IMR-90 (cell line): ENCODE measurements at regions not wholly inside any gene's neighbourhood (a gene's known extent, or its start where the extent isn't known, plus 50 kb on each side); places are given as distances from the start of the nearest gene placed in this dataset.

Experiments
- ATAC-seq: fragments of 200-7000 bp; cut with Tn5 transposase; 2 replicates; pipeline ENCODE4 v1.9.1; 2020; ENCODE audit warnings: low read depth, mild to moderate bottlenecking, moderate library complexity
- BruUV-seq: library from RNA; stranded (reverse); fragments of 400-500 nt; replicated peaks from 2 replicates; lab custom pipeline; 2021; lab: Mats Ljungman, UMichigan
- CTCF ChIA-PET: fragments of 300-600 bp; formaldehyde crosslinking; extraction: SDS; loops from one replicate; lab custom pipeline; 2021; ENCODE audit warnings: antibody characterized with exemption; lab: Yijun Ruan, JAX
- POLR2A ChIA-PET: fragments of 300-600 bp; sonication (Branson Sonifier 250); formaldehyde crosslinking; loops from one replicate; lab custom pipeline; 2022; ENCODE audit warnings: antibody characterized with exemption; ENCODE audit not compliant: unreplicated experiment; lab: Charles Lee
- DNase-seq: peaks from one replicate; pipeline ENCODE4 v3.0.0; 2013
- H2AFZ ChIP-seq: replicated peaks from 2 replicates; pipeline ENCODE3; 2013; ENCODE audit warnings: low read length, mild to moderate bottlenecking; ENCODE audit not compliant: poor library complexity
- H2AK5ac ChIP-seq: 2 replicates; pipeline ENCODE4 v1.6.1; 2013; ENCODE audit warnings: low read depth, low read length, inconsistent platforms
- H2AK9ac ChIP-seq: replicated peaks from 2 replicates; pipeline ENCODE3; 2013; ENCODE audit warnings: mild to moderate bottlenecking, low read depth, low read length, moderate library complexity; ENCODE audit not compliant: poor library complexity
- H2BK120ac ChIP-seq: 2 replicates; pipeline ENCODE4 v1.6.1; 2013; ENCODE audit warnings: low read depth, low read length, inconsistent platforms
- H2BK15ac ChIP-seq: 3 replicates; pipeline ENCODE4 v1.6.1; 2013; ENCODE audit warnings: low read depth, low read length, inconsistent platforms
- H2BK20ac ChIP-seq: 2 replicates; pipeline ENCODE4 v1.6.1; 2013; ENCODE audit warnings: low read depth, mild to moderate bottlenecking, inconsistent platforms, low read length, moderate library complexity
- H2BK5ac ChIP-seq: 2 replicates; pipeline ENCODE4 v1.6.1; 2013; ENCODE audit warnings: mild to moderate bottlenecking, low read depth, low read length, inconsistent platforms; ENCODE audit not compliant: poor library complexity, severe bottlenecking
- H3K14ac ChIP-seq: replicated peaks from 2 replicates; pipeline ENCODE4 v1.6.1; 2013; ENCODE audit warnings: low read depth, low read length, inconsistent platforms
- H3K18ac ChIP-seq: 2 replicates; pipeline ENCODE4 v1.6.1; 2013; ENCODE audit warnings: low read depth, low read length, control low read depth
- H3K23ac ChIP-seq: 2 replicates; pipeline ENCODE4 v1.6.1; 2013; ENCODE audit warnings: low read depth, low read length, inconsistent platforms
- H3K27ac ChIP-seq: 2 replicates; pipeline ENCODE4 v1.5.1; 2013; ENCODE audit warnings: mild to moderate bottlenecking, control low read depth, low read length; ENCODE audit not compliant: insufficient read depth
- H3K27me3 ChIP-seq: 2 replicates; pipeline ENCODE4 v1.6.1; 2013; ENCODE audit warnings: low read length; ENCODE audit not compliant: control insufficient read depth, insufficient read depth
- H3K36me3 ChIP-seq: 2 replicates; pipeline ENCODE4 v1.6.1; 2013; ENCODE audit warnings: low read length, mixed read lengths; ENCODE audit not compliant: control insufficient read depth, insufficient read depth
- H3K4ac ChIP-seq: 2 replicates; pipeline ENCODE4 v1.6.1; 2013; ENCODE audit warnings: low read depth, low read length, inconsistent platforms
- H3K4me1 ChIP-seq: 2 replicates; pipeline ENCODE4 v1.6.1; 2013; ENCODE audit warnings: low read length, mixed read lengths; ENCODE audit not compliant: control insufficient read depth, insufficient read depth
- H3K4me2 ChIP-seq: 2 replicates; pipeline ENCODE4 v1.6.1; 2013; ENCODE audit warnings: low read depth, mild to moderate bottlenecking, control low read depth, low read length, moderate library complexity
- H3K4me3 ChIP-seq: 2 replicates; pipeline ENCODE4 v1.5.1; 2013; ENCODE audit warnings: low read depth, mild to moderate bottlenecking, control low read depth, low read length, moderate library complexity; ENCODE audit not compliant: insufficient read depth
- H3K56ac ChIP-seq: 2 replicates; pipeline ENCODE4 v1.6.1; 2013; ENCODE audit warnings: low read length, inconsistent platforms; ENCODE audit not compliant: insufficient read depth; ENCODE audit errors: extremely low read depth
- H3K79me1 ChIP-seq, 2 experiments: 2 replicates each; pipeline ENCODE4 v1.6.1; 2013; ENCODE audit warnings: low read length in 2 of 2, inconsistent platforms in 1 of 2, low read depth in 1 of 2
- H3K9ac ChIP-seq: 2 replicates; pipeline ENCODE4 v1.6.1; 2013; ENCODE audit warnings: low read depth, low read length, control low read depth
- H3K9me1 ChIP-seq: 2 replicates; pipeline ENCODE4 v1.6.1; 2013; ENCODE audit warnings: low read length, inconsistent platforms; ENCODE audit not compliant: insufficient read depth
- H3K9me3 ChIP-seq: 2 replicates; pipeline ENCODE4 v1.6.1; 2013; ENCODE audit warnings: low read length; ENCODE audit not compliant: control insufficient read depth, insufficient read depth
- H4K20me1 ChIP-seq: 2 replicates; pipeline ENCODE4 v1.6.1; 2013; ENCODE audit warnings: low read length, inconsistent platforms; ENCODE audit not compliant: insufficient read depth
- H4K5ac ChIP-seq: 2 replicates; pipeline ENCODE4 v1.6.1; 2013; ENCODE audit warnings: mild to moderate bottlenecking, low read depth, low read length, control low read depth
- H4K8ac ChIP-seq, 2 experiments: 2 replicates each; pipeline ENCODE4 v1.6.1; 2013; ENCODE audit warnings: low read depth in 2 of 2, low read length in 2 of 2, control low read depth in 1 of 2, inconsistent platforms in 1 of 2
- H4K91ac ChIP-seq: 2 replicates; pipeline ENCODE4 v1.6.1; 2013; ENCODE audit warnings: low read depth, low read length, inconsistent platforms; ENCODE audit not compliant: insufficient read depth
- BHLHE40 ChIP-seq: fragments of 150-350 bp; IDR thresholded peaks from 2 replicates; pipeline ENCODE4 v1.6.1; 2016; ENCODE audit warnings: mild to moderate bottlenecking, low read depth, low read length
- CHD1 ChIP-seq: IDR thresholded peaks from 2 replicates; pipeline ENCODE4 v1.6.1; 2012; ENCODE audit warnings: low read depth, low read length, improper control_type of control experiment
- CTCF ChIP-seq: conservative IDR thresholded peaks from 2 replicates; pipeline ENCODE4 v1.5.1; 2012; ENCODE audit warnings: mild to moderate bottlenecking, low read depth, low read length, improper control_type of control experiment
- ELK1 ChIP-seq: fragments of 150-350 bp; IDR thresholded peaks from 2 replicates; pipeline ENCODE4 v1.6.1; 2016; ENCODE audit warnings: low read depth, mild to moderate bottlenecking, low read length, moderate library complexity, borderline replicate concordance
- MAFK ChIP-seq: IDR thresholded peaks from 2 replicates; pipeline ENCODE4 v1.6.1; 2012; ENCODE audit warnings: low read depth, low read length, improper control_type of control experiment
- MAZ ChIP-seq: IDR thresholded peaks from 2 replicates; pipeline ENCODE4 v1.6.1; 2012; ENCODE audit warnings: low read depth, mild to moderate bottlenecking, low read length, improper control_type of control experiment, moderate library complexity, borderline replicate concordance
- MXI1 ChIP-seq: IDR thresholded peaks from 2 replicates; pipeline ENCODE4 v1.6.1; 2012; ENCODE audit warnings: low read depth, mild to moderate bottlenecking, low read length, moderate library complexity, borderline replicate concordance
- NFE2L2 ChIP-seq: fragments of 150-350 bp; IDR thresholded peaks from 2 replicates; pipeline ENCODE4 v1.6.1; 2016; ENCODE audit warnings: low read depth, mild to moderate bottlenecking, low read length
- RAD21 ChIP-seq: IDR thresholded peaks from 2 replicates; pipeline ENCODE4 v1.6.1; 2012; ENCODE audit warnings: low read length, improper control_type of control experiment
- RCOR1 ChIP-seq: IDR thresholded peaks from 2 replicates; pipeline ENCODE4 v1.6.1; 2012; ENCODE audit warnings: mild to moderate bottlenecking, low read length, improper control_type of control experiment; ENCODE audit not compliant: insufficient replicate concordance
- RFX5 ChIP-seq: IDR thresholded peaks from 2 replicates; pipeline ENCODE4 v1.8.0; 2012; ENCODE audit warnings: low read depth, mild to moderate bottlenecking, low read length, moderate library complexity
- SMC3 ChIP-seq: fragments of 150-350 bp; IDR thresholded peaks from 2 replicates; pipeline ENCODE4 v1.6.1; 2016; ENCODE audit warnings: low read depth, mild to moderate bottlenecking, antibody characterized with exemption, low read length, moderate library complexity
- USF2 ChIP-seq: fragments of 150-350 bp; IDR thresholded peaks from 2 replicates; pipeline ENCODE4 v1.6.1; 2017; ENCODE audit warnings: mild to moderate bottlenecking, antibody characterized with exemption, low read length, low read depth
- WGBS, 2 experiments: methylation state at CpG; one replicate each; pipeline versions ENCODE4 v1.1.5 to v1.1.7; 2013; ENCODE audit warnings: missing lambda C conversion rate in 2 of 2; ENCODE audit not compliant: insufficient read length in 1 of 2; ENCODE audit errors: extremely low coverage in 2 of 2; 5-methylcytosine and 5-hydroxymethylcytosine counted together
- dilution Hi-C: fragments of 300-500 bp; cut with HindIII; formaldehyde crosslinking; loops from one replicate; pipeline ENCODE4 v1.14.3; 2018; ENCODE audit warnings: low sequenced_read_pairs; ENCODE audit not compliant: unreplicated experiment
- in situ Hi-C: fragments of 300-500 bp; cut with MboI; formaldehyde crosslinking; loops from 3 replicates; pipeline ENCODE4 v1.14.3; 2019; ENCODE audit warnings: low sequenced_read_pairs, inconsistent platforms, mixed read lengths
- intact Hi-C: fragments of 100-400 bp; cut with micrococcal nuclease; formaldehyde crosslinking; loops from 2 replicates; pipeline ENCODE4 v1.10.0; 2022

- POLR2A ChIA-PET, result no interaction called here
- Histone ChIP-seq H2AK5ac (no peak overlapping the region), H3K4me3 (no peak overlapping the region), H2AFZ (no peak overlapping the region), H3K27me3 (no peaks in the 10 kb centered on the region), H4K91ac (no peak overlapping the region), H4K5ac (no peak overlapping the region), H3K27ac (no peak overlapping the region), H3K4me2 (no peak overlapping the region), H3K14ac (no peak overlapping the region), H2BK120ac (no peak overlapping the region), H2BK15ac (no peak overlapping the region), H3K56ac (no peak overlapping the region), H3K36me3 (no peaks in the 10 kb centered on the region), H3K79me1 (no peaks in the 10 kb centered on the region), H3K9me3 (no peaks in the 10 kb centered on the region), H4K20me1 (no peaks in the 10 kb centered on the region), H3K4me1 (no peaks in the 10 kb centered on the region), H3K18ac (no peak overlapping the region), H3K23ac (no peak overlapping the region), H2AK9ac (no peak overlapping the region), H3K9me1 (no peaks in the 10 kb centered on the region), H2BK5ac (no peak overlapping the region), H2BK20ac (no peak overlapping the region), H3K4ac (no peak overlapping the region), H3K9ac (no peak overlapping the region), H4K8ac (no peak overlapping the region)
- no peak for TF ChIP-seq MXI1
- TF ChIP-seq MAZ, result no peak
- no peak for TF ChIP-seq SMC3
- no peak for TF ChIP-seq ELK1
- TF ChIP-seq CTCF, result no peak
- no peak for TF ChIP-seq RCOR1
- TF ChIP-seq MAFK, result no peak
- TF ChIP-seq CHD1, result no peak
- TF ChIP-seq USF2, result no peak
- no peak for TF ChIP-seq BHLHE40
- no peak for TF ChIP-seq NFE2L2
- TF ChIP-seq RFX5, result no peak
- no peak for TF ChIP-seq RAD21
- no TSS peak for BruUV-seq
- dilution Hi-C loops (no loop called here), in situ Hi-C loops (no loop called here), intact Hi-C loops (no loop called here)
- no peak for ATAC-seq
- WGBS, 2 experiments, result 40% methylated on average over 1 of the region's 1 CpG; no CpG with 5 or more reads in 1 of the 2 experiments
- no peak for DNase-seq
- CTCF ChIA-PET, result no interaction called here
These were observed 693.7 kb downstream of the MATN1 start for GRCh38 chr1:30029677-30030076.
